KOPT-K1 (cell line): ENCODE measurements at regions not wholly inside any gene's neighbourhood (a gene's known extent, or its start where the extent isn't known, plus 50 kb on each side); places are given as distances from the start of the nearest gene placed in this dataset.
"Not testable (repeated sequence)": the region's sequence is repeated elsewhere in the genome, so short reads cannot be mapped to it uniquely, and the experiment has no call there.

ENCODE experiments used
- H3K27ac ChIP-seq: fragments of 200-600 bp; sonication (generic); 2 replicates; pipeline ENCODE4 v1.5.1; 2016; ENCODE audit warnings: antibody characterized with exemption, mild to moderate bottlenecking, low read depth, low read length; ENCODE audit not compliant: poor library complexity, severe bottlenecking
- H3K36me3 ChIP-seq: fragments of 200-600 bp; sonication (generic); 2 replicates; pipeline ENCODE4 v1.5.1; 2017; ENCODE audit warnings: antibody characterized with exemption, mild to moderate bottlenecking, low read length, moderate library complexity; ENCODE audit not compliant: insufficient read depth
- H3K9me3 ChIP-seq: fragments of 200-600 bp; sonication (generic); 2 replicates; pipeline ENCODE4 v1.5.1; 2017; ENCODE audit warnings: antibody characterized with exemption, low read length, mild to moderate bottlenecking; ENCODE audit not compliant: insufficient read depth, poor library complexity, severe bottlenecking

GRCh38 chr7:6930787-6931186, 104.7 kb upstream of the CCZ1B start:
- H3K36me3 ChIP-seq, H3K9me3 ChIP-seq, H3K27ac ChIP-seq: not testable (repeated sequence)

- not testable (repeated sequence) for H3K9me3 ChIP-seq, H3K36me3 ChIP-seq, H3K27ac ChIP-seq
Observed at GRCh38 chr7:6931456-6931855, 105.4 kb upstream of the CCZ1B start.

- H3K36me3 ChIP-seq, H3K27ac ChIP-seq, H3K9me3 ChIP-seq: not testable (repeated sequence)
Observed at GRCh38 chr7:6933954-6934632, 108.0 kb upstream of the CCZ1B start.

- Histone ChIP-seq H3K36me3 (no peaks in the 10 kb centered on the region), H3K9me3 (no peaks in the 10 kb centered on the region), H3K27ac (no peak overlapping the region)
Observed at GRCh38 chr7:6934981-6935380, 108.9 kb upstream of the CCZ1B start.

GRCh38 chr7:6936626-6937025, 110.6 kb upstream of the CCZ1B start:
- H3K36me3 ChIP-seq, H3K9me3 ChIP-seq, H3K27ac ChIP-seq: not testable (repeated sequence)

GRCh38 chr7:6937746-6938145, 111.7 kb upstream of the CCZ1B start:
- not testable (repeated sequence) for H3K9me3 ChIP-seq, H3K27ac ChIP-seq, H3K36me3 ChIP-seq

GRCh38 chr7:6938284-6938683, 112.2 kb upstream of the CCZ1B start:
- not testable (repeated sequence) for H3K27ac ChIP-seq, H3K9me3 ChIP-seq, H3K36me3 ChIP-seq

GRCh38 chr7:6939126-6939525, 113.1 kb upstream of the CCZ1B start:
- not testable (repeated sequence) for H3K36me3 ChIP-seq, H3K27ac ChIP-seq, H3K9me3 ChIP-seq

GRCh38 chr7:6939896-6940295, 113.8 kb upstream of the CCZ1B start:
- not testable (repeated sequence) for H3K9me3 ChIP-seq, H3K36me3 ChIP-seq, H3K27ac ChIP-seq

- H3K27ac ChIP-seq, H3K9me3 ChIP-seq, H3K36me3 ChIP-seq: not testable (repeated sequence)
Observed at GRCh38 chr7:6946873-6947272, 120.8 kb upstream of the CCZ1B start.

- H3K36me3 ChIP-seq, H3K9me3 ChIP-seq, H3K27ac ChIP-seq: not testable (repeated sequence)
Observed at GRCh38 chr7:6950231-6950630, 124.2 kb upstream of the CCZ1B start.

- H3K27ac ChIP-seq, H3K36me3 ChIP-seq, H3K9me3 ChIP-seq: not testable (repeated sequence)
Observed at GRCh38 chr7:6951553-6951952, 125.5 kb upstream of the CCZ1B start.

- H3K9me3 ChIP-seq, H3K36me3 ChIP-seq, H3K27ac ChIP-seq: not testable (repeated sequence)
Observed at GRCh38 chr7:6953138-6953797, 127.2 kb upstream of the CCZ1B start.

- H3K36me3 ChIP-seq, H3K9me3 ChIP-seq, H3K27ac ChIP-seq: not testable (repeated sequence)
Observed at GRCh38 chr7:6953798-6954181, 127.7 kb upstream of the CCZ1B start.

GRCh38 chr7:6955385-6955784, 129.3 kb upstream of the CCZ1B start:
- H3K27ac ChIP-seq, H3K9me3 ChIP-seq: not testable (repeated sequence)

GRCh38 chr7:6955990-6956566, 130.0 kb upstream of the CCZ1B start:
- H3K36me3 ChIP-seq, H3K27ac ChIP-seq, H3K9me3 ChIP-seq: not testable (repeated sequence)

More at GRCh38 chr7:6955385-6955784, 129.3 kb upstream of the CCZ1B start:
- H3K36me3 ChIP-seq, result not testable (repeated sequence)
